ENCODE measurements at regions not wholly inside any gene's neighbourhood (a gene's known extent, or its start where the extent isn't known, plus 50 kb on each side); places are given as distances from the start of the nearest gene placed in this dataset.
A peak's percentile ranks its signal among the peaks of the same experiment; 100 is the strongest.

- Histone ChIP-seq H3K4me3 (ENCODE audit: low read length) (no peak overlapping the region), H3K36me3 (ENCODE audit: low read depth, low read length) (no peaks in the 10 kb centered on the region), H3K79me2 (ENCODE audit: low read length) (no peaks in the 10 kb centered on the region), H3K27ac (ENCODE audit: low read length) (no peak overlapping the region), H3K9me3 (ENCODE audit: low read length) (no peaks in the 10 kb centered on the region), H3K4me1 (ENCODE audit: insufficient read depth, low read length) (no peaks in the 10 kb centered on the region), H3K9ac (ENCODE audit: low read length) (no peak overlapping the region), H4K20me1 (ENCODE audit: low read length) (no peaks in the 10 kb centered on the region), H2AFZ (ENCODE audit: low read length) (no peak overlapping the region), H3F3A (ENCODE audit: low read length, unreplicated experiment) (no peaks in the 10 kb centered on the region), H3K4me2 (ENCODE audit: low read length) (no peak overlapping the region), H3K9me2 (replicated peaks; ENCODE audit: low read length) (no peaks in the 10 kb centered on the region), H3K27me3 (ENCODE audit: low read length) (no peaks in the 10 kb centered on the region)
- no TSS peak for BruUV-seq (replicated peaks)
- ChIA-PET CTCF (no interaction called here), POLR2A (ENCODE audit: unreplicated experiment) (no interaction called here)
- intact Hi-C loops (cut with micrococcal nuclease): no loop called here
- ATAC-seq (no peak), DNase-seq (no peak)
- TF ChIP-seq EZH2 (IDR thresholded peaks at IDR 0.05; ENCODE audit: low read length, unreplicated experiment) (no peak), EZH2phosphoT487 (IDR thresholded peaks at IDR 0.05; ENCODE audit: borderline replicate concordance, low read length) (no peak), CTCF (conservative IDR thresholded peaks at IDR 0.05; ENCODE audit: low read depth, low read length) (no peak)
Observed at GRCh38 chr6:47917811-47918210, 136.0 kb downstream of the OPN5 start.

- ATAC-seq (no peak), DNase-seq (no peak)
- Histone ChIP-seq H3K36me3 (ENCODE audit: low read depth, low read length) (no peaks in the 10 kb centered on the region), H3F3A (ENCODE audit: low read length, unreplicated experiment) (no peaks in the 10 kb centered on the region), H3K27ac (ENCODE audit: low read length) (no peak overlapping the region), H3K4me1 (ENCODE audit: insufficient read depth, low read length) (no peaks in the 10 kb centered on the region), H3K27me3 (ENCODE audit: low read length) (no peaks in the 10 kb centered on the region), H3K9me2 (replicated peaks; ENCODE audit: low read length) (no peaks in the 10 kb centered on the region), H3K4me3 (ENCODE audit: low read length) (no peak overlapping the region), H4K20me1 (ENCODE audit: low read length) (no peaks in the 10 kb centered on the region), H3K4me2 (ENCODE audit: low read length) (no peak overlapping the region), H3K9me3 (ENCODE audit: low read length) (no peaks in the 10 kb centered on the region), H3K9ac (ENCODE audit: low read length) (no peak overlapping the region), H3K79me2 (ENCODE audit: low read length) (no peaks in the 10 kb centered on the region), H2AFZ (ENCODE audit: low read length) (no peak overlapping the region)
- CTCF ChIA-PET: no interaction called here
- BruUV-seq (replicated peaks): no TSS peak
- intact Hi-C loops (cut with micrococcal nuclease): no loop called here
- POLR2A ChIA-PET (ENCODE audit: unreplicated experiment): no interaction called here
- no peak for TF ChIP-seq EZH2phosphoT487 (IDR thresholded peaks at IDR 0.05; ENCODE audit: borderline replicate concordance, low read length)
- no peak for TF ChIP-seq CTCF (conservative IDR thresholded peaks at IDR 0.05; ENCODE audit: low read depth, low read length)
- no peak for TF ChIP-seq EZH2 (IDR thresholded peaks at IDR 0.05; ENCODE audit: low read length, unreplicated experiment)
Observed at GRCh38 chr6:47917202-47917601, 135.4 kb downstream of the OPN5 start.

- ChIA-PET POLR2A (ENCODE audit: unreplicated experiment) (no interaction called here), CTCF (no interaction called here)
- H3K4me3 ChIP-seq (ENCODE audit: low read length): no peak overlapping the region
- H4K20me1 ChIP-seq (ENCODE audit: low read length): no peaks in the 10 kb centered on the region
- no peaks in the 10 kb centered on the region for H3K4me1 ChIP-seq (ENCODE audit: insufficient read depth, low read length)
- H3K36me3 ChIP-seq (ENCODE audit: low read depth, low read length): no peaks in the 10 kb centered on the region
- no peaks in the 10 kb centered on the region for H3K79me2 ChIP-seq (ENCODE audit: low read length)
- no peaks in the 10 kb centered on the region for H3K27me3 ChIP-seq (ENCODE audit: low read length)
- no peaks in the 10 kb centered on the region for H3F3A ChIP-seq (ENCODE audit: low read length, unreplicated experiment)
- H3K9me3 ChIP-seq (ENCODE audit: low read length): no peaks in the 10 kb centered on the region
- DNase-seq (no peak), ATAC-seq (peak; percentile 70)
- H2AFZ ChIP-seq (ENCODE audit: low read length): no peak overlapping the region
- H3K27ac ChIP-seq (ENCODE audit: low read length): no peak overlapping the region
- no peaks in the 10 kb centered on the region for H3K9me2 ChIP-seq (replicated peaks; ENCODE audit: low read length)
- TF ChIP-seq EZH2 (IDR thresholded peaks at IDR 0.05; ENCODE audit: low read length, unreplicated experiment): no peak
- TF ChIP-seq EZH2phosphoT487 (IDR thresholded peaks at IDR 0.05; ENCODE audit: borderline replicate concordance, low read length): no peak
- TF ChIP-seq CTCF (conservative IDR thresholded peaks at IDR 0.05; ENCODE audit: low read depth, low read length): no peak
- H3K4me2 ChIP-seq (ENCODE audit: low read length): no peak overlapping the region
- BruUV-seq (replicated peaks): no TSS peak
- intact Hi-C loops (cut with micrococcal nuclease): no loop called here
- H3K9ac ChIP-seq (ENCODE audit: low read length): no peak overlapping the region
Observed at GRCh38 chr6:47915017-47915416, 133.2 kb downstream of the OPN5 start.

All from PC-3 (cell line).